Fibroblast of lung (primary cell): ENCODE measurements at regions not wholly inside any gene's neighbourhood (a gene's known extent, or its start where the extent isn't known, plus 50 kb on each side); places are given as distances from the start of the nearest gene placed in this dataset.

ENCODE experiments used
- DNase-seq, 2 donors: peaks; one replicate each; pipeline versions ENCODE4 v3.0.0 to v3.0.0-alpha.2; 2010; ENCODE audit warnings: low read depth in 2 of 2
- H2AFZ ChIP-seq: 2 replicates; pipeline ENCODE4 v1.5.1; 2012; ENCODE audit warnings: low read length, control low read depth, inconsistent platforms
- H3K27ac ChIP-seq: 2 replicates; pipeline ENCODE4 v1.5.1; 2011; ENCODE audit warnings: low read length, control low read depth; ENCODE audit not compliant: insufficient read depth
- H3K27me3 ChIP-seq: 2 replicates; pipeline ENCODE4 v1.5.1; 2011; ENCODE audit warnings: mild to moderate bottlenecking, low read length; ENCODE audit not compliant: control insufficient read depth, insufficient read depth
- H3K36me3 ChIP-seq: 2 replicates; pipeline ENCODE4 v1.5.1; 2011; ENCODE audit warnings: low read length; ENCODE audit not compliant: control insufficient read depth, insufficient read depth
- H3K4me1 ChIP-seq: 2 replicates; pipeline ENCODE4 v1.5.1; 2011; ENCODE audit warnings: low read length; ENCODE audit not compliant: control insufficient read depth, insufficient read depth; ENCODE audit errors: extremely low read depth
- H3K4me2 ChIP-seq: 2 replicates; pipeline ENCODE4 v1.5.1; 2011; ENCODE audit warnings: low read length, control low read depth; ENCODE audit not compliant: insufficient read depth; ENCODE audit errors: extremely low read depth
- H3K4me3 ChIP-seq, 4 experiments: fragments of 200-600 bp in 1 of 4; sonication (generic) in 1 of 4; replicated peaks in 1 of 4; 2 replicates each; pipeline ENCODE4 v1.5.1; 2011 to 2016; ENCODE audit warnings: low read length in 4 of 4, low read depth in 3 of 4, mild to moderate bottlenecking in 3 of 4, control low read depth in 2 of 4, inconsistent platforms in 1 of 4, mixed read lengths in 1 of 4; ENCODE audit not compliant: insufficient read depth in 1 of 4; ENCODE audit errors: control extremely low read depth in 1 of 4
- H3K79me2 ChIP-seq: 2 replicates; pipeline ENCODE4 v1.5.1; 2012; ENCODE audit warnings: mild to moderate bottlenecking, low read length, inconsistent platforms; ENCODE audit not compliant: control insufficient read depth, insufficient read depth
- H3K9ac ChIP-seq: 2 replicates; pipeline ENCODE4 v1.5.1; 2011; ENCODE audit warnings: mild to moderate bottlenecking, low read length, control low read depth; ENCODE audit not compliant: insufficient read depth
- H3K9me3 ChIP-seq: 2 replicates; pipeline ENCODE4 v1.5.1; 2012; ENCODE audit warnings: low read depth, low read length; ENCODE audit not compliant: control insufficient read depth, insufficient read depth
- H4K20me1 ChIP-seq: 2 replicates; pipeline ENCODE4 v1.5.1; 2011; ENCODE audit warnings: low read length; ENCODE audit not compliant: control insufficient read depth, insufficient read depth; ENCODE audit errors: extremely low read depth
- CTCF ChIP-seq, 2 donors: IDR thresholded peaks in 1 of 2; conservative IDR thresholded peaks in 1 of 2; 1 replicate in 1 of 2; 2 replicates in 1 of 2; pipeline ENCODE4 v1.5.1; 2011 to 2012; ENCODE audit warnings: low read length in 2 of 2, control low read depth in 1 of 2, inconsistent platforms in 1 of 2, low read depth in 1 of 2, mild to moderate bottlenecking in 1 of 2
- EZH2 ChIP-seq: IDR thresholded peaks from 2 replicates; pipeline ENCODE4 v1.5.1; 2012; ENCODE audit warnings: low read length, control low read depth, mild to moderate bottlenecking; ENCODE audit errors: missing control alignments

DNA sequence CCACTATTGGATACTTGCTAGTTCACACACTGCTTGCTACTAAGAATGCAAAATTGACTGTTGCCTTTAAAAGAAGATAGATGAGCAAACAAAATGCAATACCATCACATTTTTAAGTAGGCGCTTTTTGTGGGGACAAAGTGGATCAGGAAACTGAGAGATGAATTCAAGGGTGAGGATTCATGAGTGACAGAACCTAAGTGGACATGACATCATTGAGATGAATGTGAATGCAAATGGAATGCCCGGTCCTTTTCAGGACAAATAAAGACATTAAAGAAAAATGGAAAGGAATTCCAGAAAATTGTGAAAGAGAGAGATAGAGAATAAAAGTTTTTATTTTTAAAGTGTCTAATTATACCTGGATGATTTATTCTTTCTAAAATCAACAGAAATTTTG, 106.3 kb upstream of the AKR1E2 start:
- DNase-seq: no peak
- Histone ChIP-seq H4K20me1 (no peaks in the 10 kb centered on the region), H3K36me3 (no peaks in the 10 kb centered on the region), H3K4me1 (peaks cover 6% of the 10 kb centered on the region), H3K27ac (no peak overlapping the region), H3K9me3 (no peaks in the 10 kb centered on the region), H2AFZ (no peak overlapping the region), H3K79me2 (no peaks in the 10 kb centered on the region), H3K4me2 (no peak overlapping the region), H3K4me3 (no peak overlapping the region), H3K9ac (no peak overlapping the region), H3K27me3 (no peaks in the 10 kb centered on the region)
- no peak for TF ChIP-seq CTCF (conservative IDR thresholded peaks at IDR 0.05 in 1 of 2, IDR thresholded peaks at IDR 0.05 in 1 of 2; ENCODE audit: low read depth in 1 of 2, low read length in 2 of 2)
- no peak for TF ChIP-seq EZH2

DNA sequence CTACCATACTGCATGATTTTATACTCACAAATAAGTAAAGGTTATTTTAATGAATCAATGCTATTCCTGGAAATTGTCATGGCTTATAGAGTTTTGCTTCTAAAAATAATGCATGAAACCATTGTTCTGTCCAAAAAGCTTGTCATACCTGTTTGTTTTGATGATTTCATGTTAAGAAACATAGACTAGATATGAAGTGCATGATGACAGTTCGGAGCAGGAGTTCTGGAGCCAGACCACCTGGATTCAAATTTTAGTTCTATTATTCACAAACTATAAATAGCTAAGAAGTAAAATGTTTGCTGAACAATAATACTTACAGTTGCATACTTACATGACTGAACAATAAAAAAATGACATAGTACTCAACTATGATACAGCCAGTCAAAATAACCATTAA, 107.0 kb upstream of the AKR1E2 start:
- H3K27ac ChIP-seq: no peak overlapping the region
- DNase-seq: peak in 1 of 2 donors; percentile 32
- no peaks in the 10 kb centered on the region for H3K27me3 ChIP-seq
- TF ChIP-seq CTCF (conservative IDR thresholded peaks at IDR 0.05 in 1 of 2, IDR thresholded peaks at IDR 0.05 in 1 of 2; ENCODE audit: low read depth in 1 of 2, low read length in 2 of 2): no peak
- TF ChIP-seq EZH2: no peak
- no peaks in the 10 kb centered on the region for H4K20me1 ChIP-seq
- H3K36me3 ChIP-seq: no peaks in the 10 kb centered on the region
- H3K9ac ChIP-seq: no peak overlapping the region
- H3K9me3 ChIP-seq: no peaks in the 10 kb centered on the region
- no peaks in the 10 kb centered on the region for H3K79me2 ChIP-seq
- H3K4me2 ChIP-seq: no peak overlapping the region
- no peak overlapping the region for H2AFZ ChIP-seq
- H3K4me3 ChIP-seq: no peak overlapping the region
- H3K4me1 ChIP-seq: peaks cover 6% of the 10 kb centered on the region

GRCh38 chr10:4718544-4718943, 107.5 kb upstream of the AKR1E2 start:
- Histone ChIP-seq H3K27ac (no peak overlapping the region), H3K9me3 (no peaks in the 10 kb centered on the region), H4K20me1 (no peaks in the 10 kb centered on the region), H3K4me3 (no peak overlapping the region), H3K27me3 (no peaks in the 10 kb centered on the region), H2AFZ (no peak overlapping the region), H3K4me2 (no peak overlapping the region), H3K36me3 (no peaks in the 10 kb centered on the region), H3K79me2 (no peaks in the 10 kb centered on the region), H3K4me1 (peaks cover 6% of the 10 kb centered on the region), H3K9ac (no peak overlapping the region)
- TF ChIP-seq CTCF (conservative IDR thresholded peaks at IDR 0.05 in 1 of 2, IDR thresholded peaks at IDR 0.05 in 1 of 2; ENCODE audit: low read depth in 1 of 2, low read length in 2 of 2) (no peak), EZH2 (no peak)
- DNase-seq: no peak
